ENCODE measurements at regions not wholly inside any gene's neighbourhood (a gene's known extent, or its start where the extent isn't known, plus 50 kb on each side); places are given as distances from the start of the nearest gene placed in this dataset.
"Not testable (repeated sequence)": the region's sequence is repeated elsewhere in the genome, so short reads cannot be mapped to it uniquely, and the experiment has no call there.

- DNase-seq: not testable (repeated sequence)
These were observed 334.6 kb downstream of the BCL2L11 start for GRCh38 chr2:111455016-111456015.

GRCh38 chr2:111457191-111457590 lies 336.5 kb downstream of the BCL2L11 start:
- DNase-seq: not testable (repeated sequence)

DNA sequence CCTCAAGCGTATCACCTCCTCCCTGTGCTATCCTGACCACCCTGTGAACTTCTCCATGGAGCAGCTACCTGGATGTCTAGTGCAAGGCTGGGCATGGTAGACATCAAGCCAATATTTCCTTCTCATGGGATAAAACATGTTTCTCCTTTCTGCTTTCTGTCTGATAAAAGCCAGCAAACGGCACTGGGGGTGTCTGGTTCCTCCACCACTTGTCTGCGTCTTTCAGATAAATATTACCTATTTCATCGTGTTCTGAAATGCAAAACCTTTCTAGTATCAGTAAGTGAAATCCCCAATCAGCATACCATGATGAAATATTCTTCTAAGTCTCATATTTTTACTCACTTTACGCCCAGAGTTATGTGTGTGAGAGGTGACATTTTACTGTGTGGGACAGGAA lies 340.2 kb downstream of the BCL2L11 start:
- DNase-seq: not testable (repeated sequence)

DNA sequence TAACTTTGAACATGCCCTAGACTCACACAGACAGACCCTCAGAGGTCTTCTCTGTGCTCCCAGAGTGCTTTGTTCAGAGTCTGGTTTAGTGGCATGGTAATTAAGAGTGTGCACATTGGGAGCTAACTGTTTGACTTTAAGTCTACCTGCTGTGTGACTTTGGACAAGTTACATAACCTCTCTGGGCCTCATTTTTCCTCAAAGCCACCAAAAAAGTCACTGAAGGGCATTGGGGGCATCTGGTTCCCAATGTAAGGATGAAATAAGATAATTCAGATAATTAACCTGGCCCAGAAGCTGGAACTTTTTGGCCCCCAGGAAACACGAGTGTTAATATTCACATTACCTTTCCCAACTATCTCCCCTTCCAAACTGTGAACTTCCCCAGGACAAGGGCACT lies 341.1 kb downstream of the BCL2L11 start:
- not testable (repeated sequence) for DNase-seq

DNA sequence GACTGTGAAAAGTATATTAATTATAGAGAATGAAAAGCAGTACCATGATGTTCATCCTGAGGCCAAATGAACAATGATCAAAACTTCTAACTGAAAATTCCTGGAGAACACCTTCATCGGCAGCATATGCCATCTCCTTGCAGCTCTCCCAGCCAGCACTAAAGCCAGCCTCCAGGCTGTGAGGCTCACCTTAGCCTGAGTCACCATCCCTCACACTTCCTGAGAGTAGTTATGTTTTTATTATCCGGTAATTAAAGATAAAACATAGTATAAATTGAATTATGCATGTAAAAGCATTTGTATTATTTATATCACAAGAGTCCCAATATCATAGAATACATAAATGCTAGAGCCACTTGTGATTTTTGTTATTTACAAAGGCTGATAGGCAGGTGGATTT lies 341.9 kb downstream of the BCL2L11 start:
- DNase-seq: not testable (repeated sequence)

GRCh38 chr2:111463238-111463848 lies 342.6 kb downstream of the BCL2L11 start:
- not testable (repeated sequence) for DNase-seq

DNA sequence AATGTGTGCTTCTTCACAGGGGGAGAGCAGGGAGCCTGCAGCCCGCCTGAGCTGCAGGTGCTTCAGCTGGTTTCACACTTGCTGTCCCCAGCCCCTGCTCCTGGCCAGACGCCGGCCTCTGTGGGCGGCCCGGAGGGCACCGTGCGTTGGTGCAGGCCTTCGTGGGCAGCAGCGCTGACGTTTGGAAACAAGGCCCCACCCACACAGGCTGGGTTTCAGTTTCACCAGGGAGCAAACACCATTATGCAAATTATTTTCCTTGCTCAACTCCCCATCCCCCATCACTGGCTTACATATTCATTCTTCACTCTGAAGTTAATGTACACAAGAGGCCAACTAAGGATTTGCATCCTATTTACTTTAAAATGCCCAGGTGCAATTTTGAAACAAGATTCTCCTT lies 343.2 kb downstream of the BCL2L11 start:
- DNase-seq: not testable (repeated sequence)

DNA sequence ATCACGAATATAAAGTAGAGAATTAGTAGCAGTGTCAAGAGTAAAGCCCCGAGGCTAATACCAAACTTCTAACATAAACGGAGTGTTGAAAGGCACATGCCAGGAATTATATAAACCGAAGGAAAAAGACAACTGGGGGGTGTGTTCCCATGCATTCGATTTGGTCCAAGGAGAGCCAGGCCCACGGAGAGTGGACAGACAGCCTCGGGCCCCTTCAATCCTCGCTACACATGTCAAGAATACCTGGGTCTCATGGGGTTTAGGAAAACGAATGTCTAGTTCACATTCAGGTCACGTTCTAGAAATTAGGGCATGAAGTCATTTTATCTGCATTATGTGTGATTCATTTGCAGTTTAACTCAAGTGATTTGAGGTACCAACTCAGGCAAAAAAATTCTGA lies 343.7 kb downstream of the BCL2L11 start:
- DNase-seq: not testable (repeated sequence)

GRCh38 chr2:111465521-111465920 lies 344.8 kb downstream of the BCL2L11 start:
- DNase-seq: not testable (repeated sequence)

GRCh38 chr2:111466744-111467143 lies 346.0 kb downstream of the BCL2L11 start:
- DNase-seq: not testable (repeated sequence)

DNA sequence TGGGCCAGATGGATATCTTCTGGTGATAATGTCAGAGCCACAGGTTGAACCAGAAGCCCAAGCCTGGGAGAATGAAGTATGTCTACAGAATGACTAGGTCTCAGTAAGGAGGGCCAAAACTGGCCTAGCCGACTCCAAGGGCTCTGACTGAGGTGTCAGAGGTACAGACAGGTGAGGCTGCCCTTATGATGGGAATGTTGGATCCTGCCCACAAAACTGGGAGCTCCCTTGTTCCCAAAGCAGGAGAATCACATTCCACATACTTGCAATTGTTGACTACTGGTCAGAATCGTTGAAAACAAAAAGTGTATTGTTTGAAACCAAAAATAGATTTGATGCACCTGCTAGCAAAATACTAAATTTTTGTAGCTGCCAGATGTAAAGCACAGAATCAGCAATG lies 350.2 kb downstream of the BCL2L11 start:
- not testable (repeated sequence) for DNase-seq

DNA sequence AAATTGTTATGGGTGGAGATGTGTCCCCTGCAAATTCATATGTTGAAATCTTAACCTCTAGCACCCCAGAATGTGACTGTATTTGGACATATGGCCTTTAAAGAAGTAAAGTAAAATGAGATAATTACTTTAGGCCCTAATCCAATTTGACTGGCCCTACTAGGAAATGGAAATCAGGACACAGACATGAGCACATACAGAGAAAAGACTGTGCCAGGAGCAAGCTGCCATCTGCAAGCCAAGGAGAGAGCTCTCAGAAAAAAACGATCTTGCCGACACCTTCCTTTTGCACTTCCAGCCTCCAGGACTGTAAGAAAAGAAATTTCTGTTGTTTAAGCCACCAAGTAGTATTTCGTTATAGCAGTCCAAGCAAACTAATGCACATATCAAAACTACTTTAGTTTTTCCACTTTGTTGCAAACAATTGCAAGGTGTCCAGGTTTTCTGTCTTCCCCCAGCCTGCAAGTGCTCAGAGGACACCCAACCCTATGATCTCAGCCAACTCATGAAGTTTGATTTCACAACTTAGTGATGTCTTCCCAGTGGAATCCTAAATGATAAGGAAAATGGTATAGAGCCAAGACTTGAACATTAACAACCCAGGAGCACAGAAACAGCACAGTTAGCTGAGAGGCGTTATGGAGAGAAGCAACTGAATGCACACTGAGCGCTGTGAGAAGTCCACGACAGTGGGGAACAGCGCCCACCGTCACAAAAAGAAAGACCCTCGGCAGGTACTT lies 351.2 kb downstream of the BCL2L11 start:
- DNase-seq: not testable (repeated sequence)

DNA sequence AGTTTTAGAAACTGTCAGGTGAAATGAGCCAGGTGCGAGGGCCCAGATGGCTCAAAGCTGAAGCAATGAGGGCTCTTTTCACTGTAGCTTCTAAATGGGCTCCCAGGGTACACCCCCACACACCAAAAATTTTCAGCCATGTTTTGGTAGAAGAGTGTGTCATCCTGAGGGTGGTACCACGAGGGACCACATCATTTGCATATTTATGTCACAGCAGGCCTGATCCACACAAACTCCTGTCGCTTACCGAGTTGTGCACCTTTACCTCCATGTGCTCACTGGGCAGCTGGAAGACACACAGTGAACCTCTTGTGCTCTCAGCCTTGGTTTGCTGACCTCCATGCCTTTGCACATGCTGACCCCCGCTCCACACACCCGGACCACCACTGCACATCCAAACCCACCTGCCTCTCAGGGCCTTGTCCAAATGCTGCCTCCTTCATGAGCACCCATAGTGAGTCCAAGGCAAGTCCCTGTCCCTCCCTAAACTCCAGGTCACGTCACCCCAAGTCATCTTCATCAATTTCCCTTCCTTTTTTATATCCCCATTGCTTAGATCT lies 352.2 kb downstream of the BCL2L11 start:
- DNase-seq: not testable (repeated sequence)

- DNase-seq: not testable (repeated sequence)
These were observed 352.8 kb downstream of the BCL2L11 start for GRCh38 chr2:111473522-111473921.

DNA sequence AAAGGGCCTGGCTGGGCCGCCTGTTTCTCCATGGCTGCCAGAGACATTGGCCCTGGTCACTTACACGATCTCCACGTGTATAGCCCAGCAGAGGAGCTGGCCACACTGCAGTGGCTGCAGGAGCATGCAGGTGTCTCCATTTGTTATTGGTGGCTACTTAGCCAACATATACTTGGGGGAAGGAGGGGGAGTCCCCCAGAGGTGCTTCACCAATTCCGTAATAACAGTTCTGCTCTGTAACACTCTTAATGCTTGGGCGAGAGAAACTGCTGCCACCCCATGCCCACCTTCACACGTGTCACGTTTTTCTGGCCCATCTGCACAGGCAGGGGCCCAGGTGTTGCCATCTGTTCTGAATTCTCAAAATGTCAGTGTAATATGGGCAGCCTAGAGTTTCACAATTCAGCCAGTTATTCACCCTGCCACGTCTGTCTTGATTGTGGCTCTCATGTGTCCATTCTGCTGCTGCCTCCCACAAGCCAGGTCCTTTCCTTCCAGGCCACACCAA lies 353.5 kb downstream of the BCL2L11 start:
- not testable (repeated sequence) for DNase-seq

- not testable (repeated sequence) for DNase-seq
These were observed 357.6 kb downstream of the BCL2L11 start for GRCh38 chr2:111478335-111478734.

- not testable (repeated sequence) for DNase-seq
These were observed 358.2 kb downstream of the BCL2L11 start for GRCh38 chr2:111478871-111479318.

DNA sequence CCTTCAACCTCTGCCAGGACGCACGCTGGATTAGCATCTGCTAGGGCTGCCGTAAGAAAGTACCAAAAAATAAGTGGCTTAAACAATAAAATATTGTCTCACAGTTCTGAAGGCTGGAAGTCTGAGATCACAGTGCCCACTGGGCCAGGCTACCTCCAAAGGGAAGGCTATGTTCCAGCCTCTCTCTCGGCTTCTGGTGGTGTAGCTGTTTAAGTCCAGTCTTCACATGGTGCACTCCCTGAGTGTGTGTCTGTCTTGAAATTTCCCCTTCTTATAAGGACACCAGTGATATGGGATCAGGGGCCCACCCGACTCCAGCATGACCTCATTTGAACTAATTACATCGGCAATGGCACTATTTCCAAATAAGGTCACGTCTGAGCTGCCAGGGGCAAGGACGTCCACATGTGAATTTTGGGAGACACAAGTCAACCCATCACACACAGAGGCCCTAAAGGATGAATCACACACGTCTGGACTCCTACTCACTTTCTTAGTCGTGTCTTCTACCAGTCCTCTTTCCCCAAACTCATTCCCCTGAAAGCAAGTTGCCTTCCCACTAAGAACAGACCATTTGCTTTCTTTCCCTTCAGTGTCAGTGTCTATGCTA lies 359.4 kb downstream of the BCL2L11 start:
- not testable (repeated sequence) for DNase-seq

- DNase-seq: not testable (repeated sequence)
These were observed 359.9 kb downstream of the BCL2L11 start for GRCh38 chr2:111480633-111481032.

DNA sequence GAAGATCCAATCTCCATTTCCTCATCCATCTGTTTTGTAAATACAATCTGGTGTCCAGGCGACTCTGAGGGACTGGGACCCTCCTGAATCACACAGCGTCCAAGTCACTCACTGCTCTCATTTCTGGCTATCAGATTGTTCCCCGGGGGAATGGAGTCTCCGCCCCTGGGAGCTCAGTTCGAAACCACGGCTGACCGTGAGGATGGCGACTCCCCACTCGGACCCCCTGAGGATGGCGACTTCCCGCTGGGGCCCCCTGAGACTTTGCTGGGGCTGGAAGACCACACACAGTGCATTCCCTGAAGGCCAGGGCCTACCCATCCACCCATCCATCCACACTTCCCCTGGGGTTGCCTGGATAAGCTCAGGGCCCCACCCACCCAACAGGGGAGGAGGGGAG lies 360.5 kb downstream of the BCL2L11 start:
- DNase-seq: not testable (repeated sequence)

GRCh38 chr2:111482987-111483679 lies 362.4 kb downstream of the BCL2L11 start:
- DNase-seq: not testable (repeated sequence)

Measured in NCI-H1105 treated with DMSO at 0.1 percent for 48 hours (cell line).